SH-SY5Y (cell line): ENCODE measurements at regions not wholly inside any gene's neighbourhood (a gene's known extent, or its start where the extent isn't known, plus 50 kb on each side); places are given as distances from the start of the nearest gene placed in this dataset.

Experiments used
- GATA2 ChIP-seq: IDR thresholded peaks from 2 replicates; pipeline ENCODE4 v1.6.1; 2011; ENCODE audit warnings: mild to moderate bottlenecking, low read depth, low read length
- GATA3 ChIP-seq: IDR thresholded peaks from 2 replicates; pipeline ENCODE4 v1.6.1; 2011; ENCODE audit warnings: low read depth, mild to moderate bottlenecking, low read length, moderate library complexity

GRCh38 chr16:48834576-48834975, 224.6 kb upstream of the N4BP1 start:
- no peak for TF ChIP-seq GATA2
- no peak for TF ChIP-seq GATA3

- TF ChIP-seq GATA2 (no peak), GATA3 (no peak)
Observed at GRCh38 chr16:48833461-48833860, 223.5 kb upstream of the N4BP1 start.

GRCh38 chr16:48831076-48831722, 221.2 kb upstream of the N4BP1 start:
- TF ChIP-seq GATA2 = no peak
- no peak for TF ChIP-seq GATA3

DNA sequence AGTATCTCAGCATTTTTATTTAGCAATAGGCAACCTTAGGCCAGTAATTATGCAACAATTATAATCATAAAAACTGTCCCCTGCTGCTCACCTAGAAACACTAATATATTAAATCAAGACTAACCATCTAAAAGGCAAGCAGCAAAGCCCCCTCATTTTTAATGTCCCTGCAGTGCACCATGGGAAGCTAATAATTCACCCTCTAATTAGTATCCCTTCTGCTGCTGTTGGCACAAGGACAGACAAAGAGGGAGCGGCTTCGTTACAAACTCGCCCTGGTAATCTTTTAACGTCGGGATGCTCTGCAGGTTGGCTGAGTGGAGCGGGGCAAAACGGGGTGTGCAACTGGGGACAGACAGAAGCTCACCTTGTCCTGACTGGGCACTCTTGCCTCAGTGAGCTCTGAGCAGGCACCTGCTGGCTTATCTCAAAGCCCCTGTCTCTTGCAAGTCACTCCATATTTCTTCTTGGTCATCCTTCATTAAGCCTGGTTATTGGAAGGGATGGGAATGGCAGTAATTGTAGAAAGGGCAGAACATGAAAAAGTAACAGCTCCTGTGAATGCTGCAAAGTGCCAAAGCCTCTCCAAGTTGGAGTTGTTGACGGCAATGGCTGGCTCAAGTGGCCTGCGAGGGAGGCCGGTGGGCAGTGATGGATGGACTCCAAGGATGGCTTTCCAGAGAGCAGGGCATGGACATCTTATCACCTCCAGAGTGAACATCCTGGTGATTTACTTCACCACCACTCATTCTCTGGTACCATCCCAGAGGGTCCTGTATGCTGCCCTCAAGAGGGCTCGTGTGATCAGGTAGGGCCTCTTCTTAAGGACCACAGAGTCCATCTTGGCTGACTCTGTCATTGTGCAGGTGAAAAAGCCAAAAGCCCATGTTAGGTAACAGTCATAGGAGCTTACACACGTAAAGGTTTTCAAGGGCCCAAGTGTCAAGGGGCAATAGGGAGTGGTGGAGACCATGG, 219.6 kb upstream of the N4BP1 start:
- no peak for TF ChIP-seq GATA2
- TF ChIP-seq GATA3 = no peak

- no peak for TF ChIP-seq GATA2
- no peak for TF ChIP-seq GATA3
Observed at GRCh38 chr16:48824271-48824670, 214.3 kb upstream of the N4BP1 start.

- no peak for TF ChIP-seq GATA3
- no peak for TF ChIP-seq GATA2
Observed at GRCh38 chr16:48822431-48822830, 212.5 kb upstream of the N4BP1 start.

GRCh38 chr16:48820379-48820778, 210.4 kb upstream of the N4BP1 start:
- TF ChIP-seq GATA3 = no peak
- no peak for TF ChIP-seq GATA2

- TF ChIP-seq GATA2 (no peak), GATA3 (no peak)
Observed at GRCh38 chr16:48818257-48818656, 208.3 kb upstream of the N4BP1 start.

- TF ChIP-seq GATA2 = no peak
- TF ChIP-seq GATA3 = no peak
Observed at GRCh38 chr16:48817032-48817431, 207.1 kb upstream of the N4BP1 start.

GRCh38 chr16:48816393-48816792, 206.4 kb upstream of the N4BP1 start:
- TF ChIP-seq GATA3 (no peak), GATA2 (no peak)

DNA sequence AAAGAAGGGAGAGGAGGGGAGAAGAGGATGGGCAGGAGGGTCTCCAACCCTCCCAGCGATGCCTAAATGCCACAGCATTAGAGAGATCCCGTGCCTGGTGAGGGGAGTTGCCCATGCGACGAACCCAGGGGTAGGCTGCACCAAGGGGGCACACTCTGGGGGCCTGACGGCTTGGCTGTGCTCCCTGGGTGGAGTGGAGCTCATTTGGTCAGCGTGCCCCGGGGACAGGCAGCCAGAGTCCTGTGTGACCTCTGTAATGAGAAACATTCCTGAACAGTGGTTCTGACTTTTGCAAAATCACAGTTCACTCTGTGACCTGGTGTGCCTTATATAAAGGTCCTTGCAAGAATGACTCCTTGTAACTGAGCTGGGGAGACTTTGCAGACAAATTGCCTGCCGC, 205.0 kb upstream of the N4BP1 start:
- no peak for TF ChIP-seq GATA2

DNA sequence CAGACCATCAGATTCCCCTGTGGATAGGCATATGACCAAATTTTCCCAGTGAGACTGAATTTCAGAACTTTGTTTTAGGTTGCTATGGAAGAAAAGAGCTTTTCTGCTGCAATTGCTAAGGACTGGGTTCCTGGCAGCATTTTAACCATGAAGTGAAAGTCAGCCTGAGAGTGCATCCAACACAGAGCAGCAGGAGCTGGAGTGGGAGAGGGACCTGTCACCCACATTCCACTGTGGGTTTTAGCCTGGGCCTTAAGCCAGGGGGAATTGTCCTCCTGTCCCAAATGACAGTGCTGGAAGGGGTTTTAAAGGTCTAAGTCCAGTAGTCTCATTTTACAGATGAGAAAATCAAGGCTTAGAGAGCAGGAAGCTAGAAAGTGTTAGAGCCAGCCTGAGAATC, 203.5 kb upstream of the N4BP1 start:
- TF ChIP-seq GATA3 = no peak
- TF ChIP-seq GATA2 = no peak

GRCh38 chr16:48812856-48813255, 202.9 kb upstream of the N4BP1 start:
- no peak for TF ChIP-seq GATA3
- no peak for TF ChIP-seq GATA2

DNA sequence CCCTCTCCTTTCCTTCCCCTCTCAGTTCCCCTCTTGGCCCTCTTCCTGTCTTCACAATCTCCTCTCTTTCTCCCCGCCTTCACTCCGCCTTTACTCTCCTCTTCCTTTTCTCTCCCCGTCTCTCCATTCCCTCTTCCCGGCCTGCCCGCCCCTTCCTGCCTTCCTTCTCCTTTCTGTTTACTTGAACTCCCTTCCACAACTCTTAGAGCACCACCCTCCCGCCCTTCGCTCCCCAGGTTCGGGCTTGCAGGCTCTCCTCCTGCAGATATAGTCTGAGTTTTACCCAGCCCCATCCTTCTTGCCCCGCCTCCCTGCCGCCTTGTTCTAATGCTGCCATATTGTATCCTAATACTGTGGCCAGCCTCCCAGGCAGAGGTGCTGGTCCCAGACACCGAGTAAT, 201.5 kb upstream of the N4BP1 start:
- no peak for TF ChIP-seq GATA2
